Panc1 (cell line): ENCODE measurements at regions not wholly inside any gene's neighbourhood (a gene's known extent, or its start where the extent isn't known, plus 50 kb on each side); places are given as distances from the start of the nearest gene placed in this dataset.

Source experiments
- ATAC-seq: fragments of 200-7000 bp; cut with Tn5 transposase; 2 replicates; pipeline ENCODE4 v1.9.1; 2020; ENCODE audit warnings: mild to moderate bottlenecking, moderate library complexity
- BruUV-seq: library from RNA; stranded (reverse); fragments of 400-500 nt; replicated peaks from 2 replicates; lab custom pipeline; 2021; lab: Mats Ljungman, UMichigan
- CTCF ChIA-PET: fragments of 300-600 bp; sonication (Branson Sonifier 250); formaldehyde crosslinking; loops from one replicate; lab custom pipeline; 2022; ENCODE audit warnings: antibody characterized with exemption; lab: Charles Lee
- POLR2A ChIA-PET: fragments of 300-600 bp; sonication (Branson Sonifier 250); formaldehyde crosslinking; loops from one replicate; lab custom pipeline; 2022; ENCODE audit warnings: antibody characterized with exemption; lab: Charles Lee
- DNase-seq: peaks from one replicate; pipeline ENCODE4 v3.0.0-alpha.2; 2010; ENCODE audit warnings: low read depth, low spot score
- H3K27ac ChIP-seq: 2 replicates; pipeline ENCODE4 v1.5.1; 2011; ENCODE audit warnings: mild to moderate bottlenecking, low read length, inconsistent platforms
- H3K27me3 ChIP-seq: fragments of 200-500 bp; sonication (Bioruptor generic); 2 replicates; pipeline ENCODE4 v1.6.0; 2014; ENCODE audit warnings: low read length, inconsistent platforms; ENCODE audit not compliant: control insufficient read depth, insufficient read depth
- H3K36me3 ChIP-seq: fragments of 200-500 bp; sonication (Bioruptor generic); 2 replicates; pipeline ENCODE4 v1.5.1; 2014; ENCODE audit warnings: inconsistent platforms, mild to moderate bottlenecking, low read length, moderate library complexity; ENCODE audit not compliant: control insufficient read depth, insufficient read depth
- H3K4me1 ChIP-seq: 2 replicates; pipeline ENCODE4 v1.5.1; 2011; ENCODE audit warnings: inconsistent platforms, mild to moderate bottlenecking, low read length, moderate library complexity; ENCODE audit not compliant: control insufficient read depth, insufficient read depth
- H3K4me3 ChIP-seq, 2 experiments: 2 replicates each; pipeline ENCODE4 v1.5.1; 2011 to 2012; ENCODE audit warnings: low read depth in 2 of 2, low read length in 2 of 2, mild to moderate bottlenecking in 2 of 2, inconsistent platforms in 1 of 2, moderate library complexity in 1 of 2
- H3K9me3 ChIP-seq: fragments of 200-500 bp; sonication (Bioruptor generic); 2 replicates; pipeline ENCODE4 v1.5.1; 2014; ENCODE audit warnings: low read depth, mild to moderate bottlenecking, inconsistent platforms, low read length, moderate library complexity; ENCODE audit not compliant: control insufficient read depth, insufficient read depth
- POLR2AphosphoS5 ChIP-seq: IDR thresholded peaks from 2 replicates; pipeline ENCODE4 v1.6.1; 2012; ENCODE audit warnings: mild to moderate bottlenecking, low read depth, low read length, moderate library complexity
- SIN3A ChIP-seq: IDR thresholded peaks from 2 replicates; pipeline ENCODE4 v1.6.1; 2012; ENCODE audit warnings: low read depth, mild to moderate bottlenecking, low read length, moderate library complexity, borderline replicate concordance; ENCODE audit not compliant: insufficient read depth
- TCF7L2 ChIP-seq: IDR thresholded peaks from 2 replicates; pipeline ENCODE4 v1.6.1; 2011; ENCODE audit warnings: mild to moderate bottlenecking, low read depth, low read length, inconsistent platforms
- in situ Hi-C: cut with HindIII; loops from 2 replicates; pipeline ENCODE4 v1.10.0; 2016; ENCODE audit warnings: low sequenced_read_pairs, low pct_unique_long_range_greater_than_20kb
- intact Hi-C: fragments of 100-400 bp; cut with micrococcal nuclease; formaldehyde crosslinking; loops from one replicate; pipeline ENCODE4 v1.10.0; 2022; ENCODE audit not compliant: unreplicated experiment
- TF ChIP-seq, protein P1 (sequence below): fragments of 450-650 bp; IDR thresholded peaks from 2 replicates; pipeline ENCODE4 v1.5.1; 2017; ENCODE audit warnings: mild to moderate bottlenecking
- TF ChIP-seq, protein P2 (sequence below), 2 experiments: IDR thresholded peaks; 2 replicates each; pipeline ENCODE4 v1.6.1; 2011 to 2012; ENCODE audit warnings: low read depth in 2 of 2, control low read depth in 1 of 2, low read length in 1 of 2, mild to moderate bottlenecking in 1 of 2, moderate library complexity in 1 of 2; ENCODE audit not compliant: insufficient read depth in 1 of 2

DNA sequence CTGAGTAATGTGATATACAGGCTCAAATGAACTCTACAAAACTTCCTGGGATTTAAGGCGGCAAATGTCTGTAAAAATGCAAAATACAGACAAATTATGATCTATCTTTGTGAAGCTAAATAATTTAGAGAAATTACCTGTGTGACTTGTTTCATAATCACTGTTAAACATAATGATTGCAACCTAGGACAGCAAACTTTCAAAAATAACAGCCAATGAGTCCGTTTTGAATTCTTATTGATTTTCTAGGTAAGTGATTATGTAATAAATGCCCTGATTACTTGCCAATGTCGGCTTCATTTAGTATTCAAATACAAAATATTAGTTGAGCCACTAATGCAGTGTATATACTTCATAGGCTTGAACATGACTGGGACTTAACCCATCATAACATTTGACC, 238.2 kb upstream of the DAB2 start:
- no TSS peak for BruUV-seq
- ATAC-seq: no peak
- CTCF ChIA-PET: no interaction called here
- intact Hi-C loops (no loop called here), in situ Hi-C loops (no loop called here)
- Histone ChIP-seq H3K36me3 (no peaks in the 10 kb centered on the region), H3K27ac (no peak overlapping the region), H3K4me1 (no peaks in the 10 kb centered on the region), H3K27me3 (no peaks in the 10 kb centered on the region), H3K9me3 (no peaks in the 10 kb centered on the region), H3K4me3 (no peak overlapping the region)
- DNase-seq: no peak
- TF ChIP-seq, protein P1, sequence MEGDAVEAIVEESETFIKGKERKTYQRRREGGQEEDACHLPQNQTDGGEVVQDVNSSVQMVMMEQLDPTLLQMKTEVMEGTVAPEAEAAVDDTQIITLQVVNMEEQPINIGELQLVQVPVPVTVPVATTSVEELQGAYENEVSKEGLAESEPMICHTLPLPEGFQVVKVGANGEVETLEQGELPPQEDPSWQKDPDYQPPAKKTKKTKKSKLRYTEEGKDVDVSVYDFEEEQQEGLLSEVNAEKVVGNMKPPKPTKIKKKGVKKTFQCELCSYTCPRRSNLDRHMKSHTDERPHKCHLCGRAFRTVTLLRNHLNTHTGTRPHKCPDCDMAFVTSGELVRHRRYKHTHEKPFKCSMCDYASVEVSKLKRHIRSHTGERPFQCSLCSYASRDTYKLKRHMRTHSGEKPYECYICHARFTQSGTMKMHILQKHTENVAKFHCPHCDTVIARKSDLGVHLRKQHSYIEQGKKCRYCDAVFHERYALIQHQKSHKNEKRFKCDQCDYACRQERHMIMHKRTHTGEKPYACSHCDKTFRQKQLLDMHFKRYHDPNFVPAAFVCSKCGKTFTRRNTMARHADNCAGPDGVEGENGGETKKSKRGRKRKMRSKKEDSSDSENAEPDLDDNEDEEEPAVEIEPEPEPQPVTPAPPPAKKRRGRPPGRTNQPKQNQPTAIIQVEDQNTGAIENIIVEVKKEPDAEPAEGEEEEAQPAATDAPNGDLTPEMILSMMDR: no peak
- TF ChIP-seq, protein P2, sequence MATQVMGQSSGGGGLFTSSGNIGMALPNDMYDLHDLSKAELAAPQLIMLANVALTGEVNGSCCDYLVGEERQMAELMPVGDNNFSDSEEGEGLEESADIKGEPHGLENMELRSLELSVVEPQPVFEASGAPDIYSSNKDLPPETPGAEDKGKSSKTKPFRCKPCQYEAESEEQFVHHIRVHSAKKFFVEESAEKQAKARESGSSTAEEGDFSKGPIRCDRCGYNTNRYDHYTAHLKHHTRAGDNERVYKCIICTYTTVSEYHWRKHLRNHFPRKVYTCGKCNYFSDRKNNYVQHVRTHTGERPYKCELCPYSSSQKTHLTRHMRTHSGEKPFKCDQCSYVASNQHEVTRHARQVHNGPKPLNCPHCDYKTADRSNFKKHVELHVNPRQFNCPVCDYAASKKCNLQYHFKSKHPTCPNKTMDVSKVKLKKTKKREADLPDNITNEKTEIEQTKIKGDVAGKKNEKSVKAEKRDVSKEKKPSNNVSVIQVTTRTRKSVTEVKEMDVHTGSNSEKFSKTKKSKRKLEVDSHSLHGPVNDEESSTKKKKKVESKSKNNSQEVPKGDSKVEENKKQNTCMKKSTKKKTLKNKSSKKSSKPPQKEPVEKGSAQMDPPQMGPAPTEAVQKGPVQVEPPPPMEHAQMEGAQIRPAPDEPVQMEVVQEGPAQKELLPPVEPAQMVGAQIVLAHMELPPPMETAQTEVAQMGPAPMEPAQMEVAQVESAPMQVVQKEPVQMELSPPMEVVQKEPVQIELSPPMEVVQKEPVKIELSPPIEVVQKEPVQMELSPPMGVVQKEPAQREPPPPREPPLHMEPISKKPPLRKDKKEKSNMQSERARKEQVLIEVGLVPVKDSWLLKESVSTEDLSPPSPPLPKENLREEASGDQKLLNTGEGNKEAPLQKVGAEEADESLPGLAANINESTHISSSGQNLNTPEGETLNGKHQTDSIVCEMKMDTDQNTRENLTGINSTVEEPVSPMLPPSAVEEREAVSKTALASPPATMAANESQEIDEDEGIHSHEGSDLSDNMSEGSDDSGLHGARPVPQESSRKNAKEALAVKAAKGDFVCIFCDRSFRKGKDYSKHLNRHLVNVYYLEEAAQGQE (IDR thresholded peaks at IDR 0.05; ENCODE audit: insufficient read depth in 1 of 2, low read depth in 2 of 2, low read length in 1 of 2): no peak
- no peak for TF ChIP-seq SIN3A
- POLR2A ChIA-PET: no interaction called here

DNA sequence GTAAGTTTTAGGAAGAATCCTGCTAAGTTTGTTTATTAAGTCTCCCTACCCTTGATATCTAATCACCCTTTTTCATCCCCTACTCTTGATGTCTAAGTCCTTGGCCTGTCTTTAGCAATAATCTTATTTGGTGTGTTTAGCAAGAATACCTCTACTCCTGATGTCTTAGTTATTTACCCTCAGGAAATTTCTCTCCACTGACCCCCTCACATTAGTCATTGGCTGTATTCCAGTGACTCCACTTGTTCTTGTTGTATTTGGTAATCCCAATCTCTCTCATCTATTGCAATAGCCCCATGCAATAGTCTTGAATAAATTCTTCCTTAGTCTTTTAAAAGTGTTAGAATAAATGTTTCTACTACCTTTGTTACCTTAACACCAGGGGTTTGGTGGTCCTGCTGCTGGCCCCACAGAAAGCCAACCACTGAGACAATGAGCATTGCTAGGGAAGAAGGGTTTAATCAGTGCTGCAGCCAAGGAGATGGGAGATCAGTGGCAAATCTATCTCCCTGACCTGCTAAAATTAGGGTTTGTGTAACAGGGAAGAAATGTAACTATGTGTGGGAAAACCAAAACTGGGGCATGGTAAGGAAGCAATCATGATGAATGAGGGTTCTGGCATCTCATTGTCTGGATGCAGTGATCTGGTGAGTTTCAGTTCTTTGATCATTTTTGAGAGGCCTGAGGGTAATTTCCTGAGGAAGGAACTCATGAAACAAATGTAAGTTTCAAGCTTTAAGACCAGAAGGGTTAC, 236.4 kb upstream of the DAB2 start:
- no peak for TF ChIP-seq SIN3A
- TF ChIP-seq, protein P2 (IDR thresholded peaks at IDR 0.05; ENCODE audit: insufficient read depth in 1 of 2, low read depth in 2 of 2, low read length in 1 of 2): no peak
- TF ChIP-seq, protein P1: no peak
- no peak for TF ChIP-seq TCF7L2
- TF ChIP-seq POLR2AphosphoS5: no peak
- no peaks in the 10 kb centered on the region for H3K27me3 ChIP-seq
- no TSS peak for BruUV-seq
- intact Hi-C loops (no loop called here), in situ Hi-C loops (no loop called here)
- no peak overlapping the region for H3K27ac ChIP-seq
- H3K36me3 ChIP-seq: no peaks in the 10 kb centered on the region
- CTCF ChIA-PET: no interaction called here
- DNase-seq (no peak), ATAC-seq (no peak)
- H3K4me1 ChIP-seq: no peaks in the 10 kb centered on the region
- no peaks in the 10 kb centered on the region for H3K9me3 ChIP-seq
- H3K4me3 ChIP-seq: no peak overlapping the region
- POLR2A ChIA-PET: no interaction called here
